Adipocyte (in vitro differentiated cells): ENCODE measurements at regions not wholly inside any gene's neighbourhood (a gene's known extent, or its start where the extent isn't known, plus 50 kb on each side); places are given as distances from the start of the nearest gene placed in this dataset.
"Not testable (repeated sequence)": the region's sequence is repeated elsewhere in the genome, so short reads cannot be mapped to it uniquely, and the experiment has no call there.

ENCODE experiments used
- DNase-seq: peaks from one replicate; pipeline ENCODE4 v3.0.0-alpha.2; 2015; ENCODE audit warnings: low read depth
- H3K27me3 ChIP-seq: replicated peaks from 2 replicates; pipeline ENCODE4 v1.7.0; 2013; ENCODE audit warnings: mild to moderate bottlenecking, low read length, moderate library complexity; ENCODE audit not compliant: control insufficient read depth, insufficient read depth
- H3K36me3 ChIP-seq: 2 replicates; pipeline ENCODE4 v1.7.0; 2013; ENCODE audit warnings: low read length, mild to moderate bottlenecking, moderate library complexity; ENCODE audit not compliant: control insufficient read depth, insufficient read depth, severe bottlenecking
- H3K4me1 ChIP-seq: 2 replicates; pipeline ENCODE4 v1.7.0; 2013; ENCODE audit warnings: mild to moderate bottlenecking, low read length, moderate library complexity; ENCODE audit not compliant: control insufficient read depth, insufficient read depth
- H3K4me3 ChIP-seq: 2 replicates; pipeline ENCODE4 v1.7.0; 2013; ENCODE audit warnings: mild to moderate bottlenecking, low read length, moderate library complexity
- H3K9ac ChIP-seq: 2 replicates; pipeline ENCODE4 v1.7.0; 2013; ENCODE audit warnings: mild to moderate bottlenecking, low read length, moderate library complexity
- H3K9me3 ChIP-seq: 2 replicates; pipeline ENCODE4 v1.7.0; 2013; ENCODE audit warnings: mild to moderate bottlenecking, low read length, moderate library complexity; ENCODE audit not compliant: control insufficient read depth

DNA sequence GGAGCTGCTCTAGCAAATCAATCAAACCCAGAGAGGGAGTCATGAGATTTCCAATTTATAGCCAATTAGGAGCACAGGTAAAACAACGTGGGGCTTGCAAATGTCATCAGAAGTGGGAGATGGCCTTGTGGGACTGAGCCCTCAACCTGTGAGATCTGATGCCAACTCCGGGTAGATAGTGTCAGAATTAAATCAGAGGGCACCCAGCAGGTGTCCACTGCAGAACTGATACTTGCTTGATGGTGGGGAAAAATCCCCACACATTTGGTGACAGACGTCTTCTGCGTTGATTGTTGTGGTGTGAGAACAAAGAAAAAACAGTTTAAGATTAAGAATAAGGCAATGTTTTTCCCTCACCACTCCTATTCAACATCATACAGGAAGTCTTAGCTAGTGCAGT is 1402.8 kb downstream of the RAPGEF2 start:
- no peaks in the 10 kb centered on the region for H3K36me3 ChIP-seq
- H3K9me3 ChIP-seq, result no peaks in the 10 kb centered on the region
- H3K27me3 ChIP-seq, result no peaks in the 10 kb centered on the region
- no peak overlapping the region for H3K4me3 ChIP-seq
- H3K9ac ChIP-seq, result no peak overlapping the region
- no peak for DNase-seq
- no peaks in the 10 kb centered on the region for H3K4me1 ChIP-seq

- no peak for DNase-seq
- H3K4me1 ChIP-seq, result no peaks in the 10 kb centered on the region
- H3K36me3 ChIP-seq, result no peaks in the 10 kb centered on the region
- no peaks in the 10 kb centered on the region for H3K9me3 ChIP-seq
- H3K9ac ChIP-seq, result no peak overlapping the region
- H3K4me3 ChIP-seq, result no peak overlapping the region
- H3K27me3 ChIP-seq, result no peaks in the 10 kb centered on the region
These were observed 1408.0 kb downstream of the RAPGEF2 start for GRCh38 chr4:160510928-160511327.

- Histone ChIP-seq H3K4me3 (no peak overlapping the region), H3K9me3 (peaks cover 3% of the 10 kb centered on the region), H3K9ac (no peak overlapping the region), H3K4me1 (no peaks in the 10 kb centered on the region), H3K27me3 (no peaks in the 10 kb centered on the region), H3K36me3 (no peaks in the 10 kb centered on the region)
- DNase-seq, result no peak
These were observed 1411.2 kb downstream of the RAPGEF2 start for GRCh38 chr4:160514126-160514525.

DNA sequence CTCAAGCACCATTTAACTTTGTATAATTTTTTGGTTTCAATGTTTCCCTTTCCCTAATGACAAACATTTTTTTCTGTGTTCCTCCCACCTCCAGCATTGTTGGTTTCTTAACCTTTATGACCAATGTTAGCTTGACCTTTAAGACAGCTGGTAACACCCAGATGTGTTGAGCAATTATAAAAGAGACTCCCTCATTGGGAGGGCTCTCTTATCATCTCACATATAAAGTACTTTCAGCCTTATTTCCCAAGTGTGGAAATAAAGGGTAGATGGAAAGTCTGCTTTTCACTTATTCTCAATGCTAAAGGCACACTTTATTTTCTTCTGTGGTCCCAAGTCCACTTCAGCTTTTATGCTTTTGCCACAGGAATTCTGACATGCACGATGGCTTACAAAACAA is 1420.4 kb downstream of the RAPGEF2 start:
- no peaks in the 10 kb centered on the region for H3K36me3 ChIP-seq
- H3K4me1 ChIP-seq, result no peaks in the 10 kb centered on the region
- no peak overlapping the region for H3K9ac ChIP-seq
- peak overlapping the region; percentile 27 for H3K4me3 ChIP-seq
- peaks cover 3% of the 10 kb centered on the region for H3K9me3 ChIP-seq
- H3K27me3 ChIP-seq, result no peaks in the 10 kb centered on the region
- no peak for DNase-seq

- Histone ChIP-seq H3K36me3 (no peaks in the 10 kb centered on the region), H3K4me1 (no peaks in the 10 kb centered on the region), H3K27me3 (no peaks in the 10 kb centered on the region), H3K9ac (no peak overlapping the region), H3K9me3 (peaks cover 8% of the 10 kb centered on the region), H3K4me3 (no peak overlapping the region)
- no peak for DNase-seq
These were observed 1434.8 kb downstream of the RAPGEF2 start for GRCh38 chr4:160537681-160538080.

- no peak overlapping the region for H3K4me3 ChIP-seq
- H3K4me1 ChIP-seq, result no peaks in the 10 kb centered on the region
- H3K27me3 ChIP-seq, result no peaks in the 10 kb centered on the region
- H3K9ac ChIP-seq, result no peak overlapping the region
- no peaks in the 10 kb centered on the region for H3K9me3 ChIP-seq
- H3K36me3 ChIP-seq, result no peaks in the 10 kb centered on the region
- DNase-seq, result no peak
These were observed 1443.3 kb downstream of the RAPGEF2 start for GRCh38 chr4:160546201-160546600.

DNA sequence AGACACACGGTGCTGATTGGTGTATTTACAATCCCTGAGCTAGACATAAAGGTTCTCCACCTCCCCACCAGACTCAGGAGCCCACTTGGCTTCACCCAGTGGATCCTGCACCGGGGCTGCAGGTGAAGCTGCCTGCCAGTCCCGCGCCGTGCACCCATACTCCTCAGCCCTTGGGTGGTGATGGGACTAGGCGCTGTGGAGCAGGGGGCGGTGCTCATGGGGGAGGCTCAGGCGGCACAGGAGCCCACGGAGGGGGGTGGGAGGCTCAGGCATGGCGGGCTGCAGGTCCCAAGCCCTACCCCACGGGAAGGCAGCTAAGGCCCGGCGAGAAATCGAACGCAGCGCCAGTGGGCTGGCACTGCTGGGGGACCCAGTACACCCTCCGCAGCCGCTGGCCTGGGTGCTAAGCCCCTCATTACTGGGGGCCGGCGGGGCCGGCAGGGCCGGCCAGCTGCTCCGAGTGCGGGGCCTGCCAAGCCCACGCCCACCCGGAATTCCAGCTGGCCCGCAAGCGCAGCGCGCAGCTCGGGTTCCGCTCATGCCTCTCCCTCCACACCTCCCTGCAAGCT is 1447.2 kb downstream of the RAPGEF2 start:
- H3K9ac ChIP-seq, result not testable (repeated sequence)

GRCh38 chr4:160562661-160563060 is 1459.8 kb downstream of the RAPGEF2 start:
- no peaks in the 10 kb centered on the region for H3K36me3 ChIP-seq
- H3K27me3 ChIP-seq, result no peaks in the 10 kb centered on the region
- H3K9ac ChIP-seq, result no peak overlapping the region
- no peak overlapping the region for H3K4me3 ChIP-seq
- no peaks in the 10 kb centered on the region for H3K4me1 ChIP-seq
- no peak for DNase-seq
- no peaks in the 10 kb centered on the region for H3K9me3 ChIP-seq

More for the DNA sequence above, 1447.2 kb downstream of the RAPGEF2 start:
- H3K4me3 ChIP-seq, H3K27me3 ChIP-seq, DNase-seq, H3K4me1 ChIP-seq, H3K36me3 ChIP-seq, H3K9me3 ChIP-seq: not testable (repeated sequence)

DNA sequence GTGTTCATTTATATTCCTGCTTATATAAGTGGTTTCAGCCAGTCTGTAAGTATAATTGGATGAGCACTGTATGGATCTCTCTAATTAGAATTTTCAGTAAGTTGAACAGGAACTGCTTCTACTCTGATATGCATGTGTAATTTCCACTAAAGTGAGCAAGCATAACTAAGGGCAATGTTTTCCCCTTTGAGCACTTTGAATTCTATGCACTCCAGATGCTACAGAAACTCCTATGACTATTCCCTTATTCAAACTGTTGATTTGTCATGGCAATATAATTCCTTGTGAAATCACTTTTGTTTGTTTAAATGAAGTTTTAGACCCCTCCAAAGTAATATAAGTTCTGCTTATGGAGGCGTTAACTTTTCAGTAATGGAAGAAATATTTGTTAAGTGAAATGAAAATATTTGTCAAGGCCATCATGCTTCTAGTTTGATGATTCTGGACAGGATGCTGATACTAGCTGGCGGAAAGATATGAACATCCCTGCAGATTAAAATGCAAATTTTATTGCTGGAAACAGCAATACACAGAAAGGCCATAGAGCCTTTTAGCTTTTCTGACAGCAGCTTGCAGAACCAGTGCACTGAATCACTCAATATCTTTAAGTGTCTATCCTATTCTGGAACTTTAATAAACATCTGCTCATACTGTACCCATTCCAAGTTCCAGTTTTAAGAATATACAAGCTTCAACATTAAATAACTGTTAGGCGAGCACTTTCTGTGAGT is 1460.8 kb downstream of the RAPGEF2 start:
- no peak overlapping the region for H3K9ac ChIP-seq
- DNase-seq, result no peak
- H3K4me1 ChIP-seq, result no peaks in the 10 kb centered on the region
- H3K27me3 ChIP-seq, result no peaks in the 10 kb centered on the region
- H3K4me3 ChIP-seq, result no peak overlapping the region
- no peaks in the 10 kb centered on the region for H3K36me3 ChIP-seq
- H3K9me3 ChIP-seq, result no peaks in the 10 kb centered on the region

DNA sequence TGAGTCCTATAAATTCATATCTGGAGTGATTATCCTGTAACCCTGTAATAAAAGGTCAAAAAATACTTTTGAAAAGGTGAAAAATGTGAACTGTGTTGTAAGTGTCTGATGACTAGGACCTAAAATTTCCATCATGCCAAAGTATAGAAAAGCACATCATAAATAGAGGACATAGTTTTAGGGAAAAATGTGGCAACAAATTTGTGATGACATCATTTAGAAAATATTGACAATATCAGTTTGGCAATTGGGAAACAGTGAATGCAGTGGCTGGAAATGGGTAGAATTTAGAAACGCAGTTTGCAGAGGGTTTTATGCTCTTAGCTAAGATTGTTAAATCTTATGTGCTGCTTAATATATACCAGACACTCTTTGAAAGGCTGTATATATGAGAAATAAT is 1464.8 kb downstream of the RAPGEF2 start:
- no peaks in the 10 kb centered on the region for H3K4me1 ChIP-seq
- H3K9ac ChIP-seq, result no peak overlapping the region
- no peaks in the 10 kb centered on the region for H3K36me3 ChIP-seq
- no peaks in the 10 kb centered on the region for H3K27me3 ChIP-seq
- no peak for DNase-seq
- no peaks in the 10 kb centered on the region for H3K9me3 ChIP-seq
- no peak overlapping the region for H3K4me3 ChIP-seq

- DNase-seq, result no peak
- H3K27me3 ChIP-seq, result no peaks in the 10 kb centered on the region
- no peaks in the 10 kb centered on the region for H3K4me1 ChIP-seq
- no peak overlapping the region for H3K9ac ChIP-seq
- H3K9me3 ChIP-seq, result no peaks in the 10 kb centered on the region
- no peak overlapping the region for H3K4me3 ChIP-seq
- no peaks in the 10 kb centered on the region for H3K36me3 ChIP-seq
These were observed 1467.4 kb downstream of the RAPGEF2 start for GRCh38 chr4:160570271-160570670.

DNA sequence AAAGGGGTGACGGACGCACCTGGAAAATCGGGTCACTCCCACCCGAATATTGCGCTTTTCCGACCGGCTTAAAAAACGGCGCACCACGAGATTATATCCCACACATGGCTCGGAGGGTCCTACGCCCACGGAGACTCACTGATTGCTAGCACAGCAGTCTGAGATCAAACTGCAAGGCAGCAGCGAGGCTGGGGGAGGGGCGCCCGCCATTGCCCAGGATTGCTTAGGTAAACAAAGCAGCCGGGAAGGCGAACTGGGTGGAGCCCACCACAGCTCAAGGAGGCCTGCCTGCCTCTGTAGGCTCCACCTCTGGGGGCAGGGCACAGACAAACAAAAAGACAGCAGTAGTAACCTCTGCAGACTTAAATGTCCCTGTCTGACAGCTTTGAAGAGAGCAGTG is 1471.4 kb downstream of the RAPGEF2 start:
- H3K36me3 ChIP-seq, H3K9me3 ChIP-seq, H3K9ac ChIP-seq, DNase-seq, H3K4me1 ChIP-seq, H3K27me3 ChIP-seq, H3K4me3 ChIP-seq: not testable (repeated sequence)
